ENCODE measurements at regions not wholly inside any gene's neighbourhood (a gene's known extent, or its start where the extent isn't known, plus 50 kb on each side); places are given as distances from the start of the nearest gene placed in this dataset. TPM values are rescaled to one million over a fixed set of nuclear protein-coding genes. Genes with fewer than 3 reads are reported as not detected.

- no peaks in the 10 kb centered on the region for H3K4me1 ChIP-seq (ENCODE audit: control insufficient read depth, insufficient read depth, low read length)
- DNase-seq (no peak), ATAC-seq (ENCODE audit: low read depth) (no peak)
- BruUV-seq (replicated peaks), result no TSS peak
- intact Hi-C loops (cut with micrococcal nuclease), result no loop called here
- H3K9ac ChIP-seq (ENCODE audit: low read depth, low read length), result no peak overlapping the region
- no peak overlapping the region for H2BK120ac ChIP-seq (ENCODE audit: low read depth, low read length)
- H2AK5ac ChIP-seq (ENCODE audit: low read depth, low read length), result no peak overlapping the region
- dilution Hi-C loops (cut with HindIII; ENCODE audit: low sequenced_read_pairs, unreplicated experiment), result no loop called here
- H3K9me3 ChIP-seq (ENCODE audit: control insufficient read depth, insufficient read depth, low read length), result no peaks in the 10 kb centered on the region; the same call in 1 of the 2 replicates
- no peak overlapping the region for H3K14ac ChIP-seq (replicated peaks; ENCODE audit: low read depth, low read length)
- no peaks in the 10 kb centered on the region for H3K36me3 ChIP-seq (ENCODE audit: control insufficient read depth, insufficient read depth, low read length)
- no peak overlapping the region for H3K56ac ChIP-seq (ENCODE audit: extremely low read depth, insufficient read depth, low read length)
- H3K27ac ChIP-seq (ENCODE audit: insufficient read depth, low read length), result no peak overlapping the region
- no peak overlapping the region for H3K4ac ChIP-seq (ENCODE audit: low read depth, low read length)
- no peaks in the 10 kb centered on the region for H3K79me1 ChIP-seq (ENCODE audit: low read depth in 1 of 2, low read length in 2 of 2)
- no peaks in the 10 kb centered on the region for H3K27me3 ChIP-seq (ENCODE audit: control insufficient read depth, insufficient read depth, low read length)
- H3K23ac ChIP-seq (ENCODE audit: low read depth, low read length), result no peak overlapping the region
- in situ Hi-C loops (cut with MboI; ENCODE audit: low sequenced_read_pairs), result no loop called here
- no peak overlapping the region for H3K18ac ChIP-seq (ENCODE audit: low read depth, low read length)
- no peak overlapping the region for H3K4me2 ChIP-seq (ENCODE audit: low read depth, low read length)
- WGBS, 2 experiments (ENCODE audit: extremely low coverage in 2 of 2, insufficient read length in 1 of 2), result no CpG with 5 or more reads among the region's 4 CpGs
- ChIA-PET POLR2A (ENCODE audit: unreplicated experiment) (no interaction called here), CTCF (no interaction called here)
- no peak overlapping the region for H2AFZ ChIP-seq (replicated peaks; ENCODE audit: low read length, poor library complexity)
- H3K9me1 ChIP-seq (ENCODE audit: insufficient read depth, low read length), result no peaks in the 10 kb centered on the region
- no peaks in the 10 kb centered on the region for H4K20me1 ChIP-seq (ENCODE audit: insufficient read depth, low read length)
- H2AK9ac ChIP-seq (replicated peaks; ENCODE audit: low read depth, low read length, poor library complexity), result no peak overlapping the region
- TF ChIP-seq FOS (IDR thresholded peaks at IDR 0.05; ENCODE audit: low read depth, low read length) (no peak), RCOR1 (IDR thresholded peaks at IDR 0.05; ENCODE audit: insufficient replicate concordance, low read length) (no peak), SMC3 (IDR thresholded peaks at IDR 0.05; ENCODE audit: low read depth, low read length) (no peak), NFE2L2 (IDR thresholded peaks at IDR 0.05; ENCODE audit: low read depth, low read length) (no peak), MXI1 (IDR thresholded peaks at IDR 0.05; ENCODE audit: borderline replicate concordance, low read depth, low read length) (no peak), BHLHE40 (IDR thresholded peaks at IDR 0.05; ENCODE audit: low read depth, low read length) (no peak), CHD1 (IDR thresholded peaks at IDR 0.05; ENCODE audit: low read depth, low read length) (no peak), POLR2A (IDR thresholded peaks at IDR 0.05; ENCODE audit: low read depth, low read length) (no peak), RFX5 (IDR thresholded peaks at IDR 0.05; ENCODE audit: low read depth, low read length) (no peak)
- no peak overlapping the region for H4K5ac ChIP-seq (ENCODE audit: low read depth, low read length)
- no peak overlapping the region for H2BK20ac ChIP-seq (ENCODE audit: low read depth, low read length)
- H4K8ac ChIP-seq (ENCODE audit: low read depth in 2 of 2, low read length in 2 of 2), result no peak overlapping the region
- H2BK5ac ChIP-seq (ENCODE audit: low read depth, low read length, poor library complexity, severe bottlenecking), result no peak overlapping the region
- H3K4me3 ChIP-seq (ENCODE audit: insufficient read depth, low read depth, low read length), result no peak overlapping the region
- H4K91ac ChIP-seq (ENCODE audit: insufficient read depth, low read depth, low read length), result no peak overlapping the region
- H2BK15ac ChIP-seq (ENCODE audit: low read depth, low read length), result no peak overlapping the region
These were observed 52.3 kb upstream of the TRIM24 start for GRCh38 chr7:138407792-138408191.

Small RNA genes lying in the stretch of these regions (microRNA-seq; reads per million reads assigned to microRNA genes)
- gene RF00019 (ENCODE audit: insufficient read depth, insufficient read length), result not detected
- not detected for gene RF00432 (ENCODE audit: insufficient read depth, insufficient read length)

Small RNA genes lying in the stretch of these regions (small RNA-seq; reads per million reads assigned to genes)
- gene RF00019, result 0 reads per million in 5 experiments
- 0 to 0.04 (median 0) reads per million in 5 experiments for gene RF00432

Data from IMR-90 (cell line).